ENCODE measurements at regions not wholly inside any gene's neighbourhood (a gene's known extent, or its start where the extent isn't known, plus 50 kb on each side); places are given as distances from the start of the nearest gene placed in this dataset.
"Not testable (repeated sequence)": the region's sequence is repeated elsewhere in the genome, so short reads cannot be mapped to it uniquely, and the experiment has no call there.

- peak; percentile 64 for DNase-seq
These were observed 118.6 kb upstream of the NEIL3 start for GRCh38 chr4:177190995-177191580.

- no peak for DNase-seq
These were observed 118.1 kb upstream of the NEIL3 start for GRCh38 chr4:177191586-177191985.

- DNase-seq: no peak
These were observed 117.7 kb upstream of the NEIL3 start for GRCh38 chr4:177191991-177192390.

GRCh38 chr4:177193024-177193715 lies 116.5 kb upstream of the NEIL3 start:
- DNase-seq: not testable (repeated sequence)

GRCh38 chr4:177194906-177195305 lies 114.8 kb upstream of the NEIL3 start:
- DNase-seq: no peak

- no peak for DNase-seq
These were observed 113.1 kb upstream of the NEIL3 start for GRCh38 chr4:177196615-177197014.

- no peak for DNase-seq
These were observed 108.1 kb upstream of the NEIL3 start for GRCh38 chr4:177201614-177202013.

GRCh38 chr4:177204126-177204525 lies 105.5 kb upstream of the NEIL3 start:
- DNase-seq: no peak

GRCh38 chr4:177214935-177215334 lies 94.7 kb upstream of the NEIL3 start:
- DNase-seq: peak; percentile 83

- peak; percentile 71 for DNase-seq
These were observed 89.3 kb upstream of the NEIL3 start for GRCh38 chr4:177220376-177220775.

GRCh38 chr4:177222781-177223180 lies 86.9 kb upstream of the NEIL3 start:
- no peak for DNase-seq

- no peak for DNase-seq
These were observed 84.1 kb upstream of the NEIL3 start for GRCh38 chr4:177225605-177226004.

GRCh38 chr4:177227636-177228035 lies 82.0 kb upstream of the NEIL3 start:
- no peak for DNase-seq

GRCh38 chr4:177228599-177228998 lies 81.1 kb upstream of the NEIL3 start:
- DNase-seq: no peak

- DNase-seq: no peak
These were observed 80.3 kb upstream of the NEIL3 start for GRCh38 chr4:177229331-177229730.

GRCh38 chr4:177232473-177232872 lies 77.2 kb upstream of the NEIL3 start:
- DNase-seq: no peak

- DNase-seq: peak; percentile 89
These were observed 74.6 kb upstream of the NEIL3 start for GRCh38 chr4:177235026-177235425.

- no peak for DNase-seq
These were observed 72.8 kb upstream of the NEIL3 start for GRCh38 chr4:177236886-177237285.

GRCh38 chr4:177237291-177237690 lies 72.4 kb upstream of the NEIL3 start:
- no peak for DNase-seq

GRCh38 chr4:177239477-177239876 lies 70.2 kb upstream of the NEIL3 start:
- DNase-seq: no peak

- peak; percentile 22 for DNase-seq
These were observed 69.8 kb upstream of the NEIL3 start for GRCh38 chr4:177239878-177240277.

GRCh38 chr4:177242651-177243286 lies 66.9 kb upstream of the NEIL3 start:
- peak; percentile 57 for DNase-seq

GRCh38 chr4:177246641-177247584 lies 62.8 kb upstream of the NEIL3 start:
- peak; percentile 40 for DNase-seq
